HCT116 (cell line): ENCODE measurements at regions not wholly inside any gene's neighbourhood (a gene's known extent, or its start where the extent isn't known, plus 50 kb on each side); places are given as distances from the start of the nearest gene placed in this dataset.

ENCODE experiments used
- ATAC-seq: fragments of 200-7000 bp; cut with Tn5 transposase; 2 replicates; pipeline ENCODE4 v1.9.1; 2020; ENCODE audit warnings: mild to moderate bottlenecking, moderate library complexity
- BruUV-seq: library from RNA; stranded (reverse); fragments of 400-500 nt; replicated peaks from 2 replicates; lab custom pipeline; 2021; lab: Mats Ljungman, UMichigan
- CTCF ChIA-PET: fragments of 300-600 bp; sonication (Branson Sonifier 250); formaldehyde crosslinking; loops from one replicate; lab custom pipeline; 2021; ENCODE audit warnings: antibody characterized with exemption; lab: Charles Lee
- POLR2A ChIA-PET: fragments of 300-600, 350-600 bp; sonication (Branson Sonifier 250); formaldehyde crosslinking; loops from one replicate; lab custom pipeline; 2021; ENCODE audit warnings: antibody characterized with exemption; lab: Charles Lee
- RAD21 ChIA-PET, 2 experiments: fragments of 300-600 bp; sonication (Branson Sonifier 250); formaldehyde crosslinking; loops; one replicate each; lab custom pipeline; 2023; ENCODE audit warnings: low total read pairs in 2 of 2; ENCODE audit not compliant: uncharacterized antibody in 2 of 2, unreplicated experiment in 2 of 2, low non-redundant PET in 1 of 2; lab: Charles Lee
- DNase-seq: peaks from one replicate; pipeline ENCODE4 v3.0.0-alpha.2; 2010; ENCODE audit warnings: low read depth, low spot score
- H2AFZ ChIP-seq: fragments of 200-600 bp; shearing (Covaris generic), sonication (generic); 2 replicates; pipeline ENCODE4 v1.6.1; 2017; ENCODE audit warnings: low read depth, mixed run types, mixed read lengths, antibody characterized with exemption, low read length; ENCODE audit not compliant: poor library complexity, severe bottlenecking
- H3K27ac ChIP-seq: 2 replicates; pipeline ENCODE4 v1.5.1; 2012; ENCODE audit warnings: low read depth, low read length
- H3K27me3 ChIP-seq: fragments of 200-600 bp; sonication (generic); 2 replicates; pipeline ENCODE4 v1.6.1; 2016; ENCODE audit warnings: mixed run types, low read length, mixed read lengths; ENCODE audit not compliant: insufficient read depth
- H3K36me3 ChIP-seq, 2 experiments: fragments of 200-500 bp in 1 of 2; fragments of 200-600 bp in 1 of 2; sonication (Bioruptor generic) in 1 of 2; sonication (generic) in 1 of 2; 2 replicates each; pipeline versions ENCODE4 v1.5.1 to v1.6.1; 2014 to 2016; ENCODE audit warnings: low read length in 2 of 2, inconsistent platforms in 1 of 2, mixed read lengths in 1 of 2, mixed run types in 1 of 2; ENCODE audit not compliant: insufficient read depth in 2 of 2, control insufficient read depth in 1 of 2
- H3K4me1 ChIP-seq, 2 experiments: fragments of 200-600 bp in 1 of 2; sonication (generic) in 1 of 2; 2 replicates each; pipeline versions ENCODE4 v1.5.1 to v1.6.1; 2012 to 2017; ENCODE audit warnings: low read length in 2 of 2, inconsistent platforms in 1 of 2, mild to moderate bottlenecking in 1 of 2, mixed read lengths in 1 of 2, mixed run types in 1 of 2, moderate library complexity in 1 of 2; ENCODE audit not compliant: insufficient read depth in 2 of 2, control insufficient read depth in 1 of 2
- H3K4me2 ChIP-seq: fragments of 200-600 bp; sonication (generic); 2 replicates; pipeline ENCODE4 v1.6.1; 2017; ENCODE audit warnings: mixed run types, low read length, mixed read lengths
- H3K4me3 ChIP-seq, 2 experiments: fragments of 200-600 bp in 1 of 2; sonication (generic) in 1 of 2; replicated peaks in 1 of 2; 2 replicates each; pipeline ENCODE4 v1.5.1; 2011 to 2016; ENCODE audit warnings: low read length in 2 of 2, control low read depth in 1 of 2, low read depth in 1 of 2, mild to moderate bottlenecking in 1 of 2, mixed read lengths in 1 of 2, mixed run types in 1 of 2
- H3K79me2 ChIP-seq: fragments of 200-600 bp; sonication (generic); 2 replicates; pipeline ENCODE4 v1.6.1; 2017; ENCODE audit warnings: mild to moderate bottlenecking, mixed run types, low read length, moderate library complexity, mixed read lengths; ENCODE audit not compliant: insufficient read depth
- H3K9ac ChIP-seq: fragments of 200-600 bp; sonication (generic); 2 replicates; pipeline ENCODE4 v1.6.1; 2016; ENCODE audit warnings: low read length, mixed read lengths
- H3K9me2 ChIP-seq: fragments of 200-600 bp; sonication (generic), shearing (Covaris generic); 2 replicates; pipeline ENCODE4 v1.6.1; 2017; ENCODE audit warnings: mixed run types, mild to moderate bottlenecking, moderate library complexity; ENCODE audit not compliant: insufficient read depth
- H3K9me3 ChIP-seq, 2 experiments: fragments of 200-500 bp in 1 of 2; fragments of 200-600 bp in 1 of 2; sonication (Bioruptor generic) in 1 of 2; sonication (generic) in 1 of 2; 2 replicates each; pipeline ENCODE4 v1.6.1; 2014 to 2017; ENCODE audit warnings: low read length in 2 of 2, mixed read lengths in 2 of 2, inconsistent platforms in 1 of 2, low read depth in 1 of 2, mild to moderate bottlenecking in 1 of 2, mixed run types in 1 of 2, moderate library complexity in 1 of 2; ENCODE audit not compliant: control insufficient read depth in 1 of 2, insufficient read depth in 1 of 2
- H4K20me1 ChIP-seq: fragments of 200-600 bp; sonication (generic), shearing (Covaris generic); 2 replicates; pipeline ENCODE4 v1.6.1; 2017; ENCODE audit warnings: mixed run types, mild to moderate bottlenecking, moderate library complexity; ENCODE audit not compliant: insufficient read depth
- CEBPB ChIP-seq: IDR thresholded peaks from 2 replicates; pipeline ENCODE4 v1.6.1; 2012; ENCODE audit warnings: low read depth
- EGR1 ChIP-seq: IDR thresholded peaks from 2 replicates; pipeline ENCODE4 v1.6.1; 2012; ENCODE audit warnings: low read depth
- EZH2 ChIP-seq: fragments of 200-600 bp; sonication (generic); IDR thresholded peaks from 2 replicates; pipeline ENCODE4 v1.6.1; 2017; ENCODE audit warnings: antibody characterized with exemption, mixed run types
- EZH2phosphoT487 ChIP-seq: fragments of 200-600 bp; IDR thresholded peaks from 2 replicates; pipeline ENCODE4 v1.6.1; 2018; ENCODE audit warnings: antibody characterized with exemption, borderline replicate concordance
- FOSL1 ChIP-seq: IDR thresholded peaks from 2 replicates; pipeline ENCODE4 v1.6.1; 2012; ENCODE audit warnings: low read depth
- POLR2AphosphoS5 ChIP-seq: IDR thresholded peaks from 2 replicates; pipeline ENCODE4 v1.6.1; 2011; ENCODE audit warnings: mild to moderate bottlenecking, low read depth, low read length, moderate library complexity
- RAD21 ChIP-seq: IDR thresholded peaks from 2 replicates; pipeline ENCODE4 v1.6.1; 2012; ENCODE audit warnings: low read depth, mild to moderate bottlenecking
- SIN3A ChIP-seq: IDR thresholded peaks from 2 replicates; pipeline ENCODE4 v1.6.1; 2012; ENCODE audit warnings: low read depth
- SP1 ChIP-seq: IDR thresholded peaks from 2 replicates; pipeline ENCODE4 v1.6.1; 2012; ENCODE audit warnings: low read depth
- YY1 ChIP-seq: IDR thresholded peaks from 2 replicates; pipeline ENCODE4 v1.6.1; 2011; ENCODE audit warnings: low read length, low read depth, moderate library complexity, mild to moderate bottlenecking; ENCODE audit not compliant: insufficient replicate concordance; ENCODE audit errors: extremely low read depth
- ZBTB33 ChIP-seq: IDR thresholded peaks from 2 replicates; pipeline ENCODE4 v1.6.1; 2011; ENCODE audit warnings: mild to moderate bottlenecking, low read length, moderate library complexity; ENCODE audit not compliant: insufficient replicate concordance; ENCODE audit errors: extremely low read depth
- intact Hi-C: fragments of 100-400 bp; cut with micrococcal nuclease; formaldehyde crosslinking; loops from 2 replicates; pipeline ENCODE4 v1.10.0; 2022

- Histone ChIP-seq H3K27me3 (no peaks in the 10 kb centered on the region), H3K79me2 (no peaks in the 10 kb centered on the region), H3K4me1 (no peaks in the 10 kb centered on the region), H3K9ac (no peak overlapping the region), H4K20me1 (no peaks in the 10 kb centered on the region), H2AFZ (no peak overlapping the region), H3K27ac (no peak overlapping the region), H3K4me3 (no peak overlapping the region), H3K9me3 (peaks cover 6 to 10% of the 10 kb centered on the region in 2 experiments; a peak in 2 of 4 replicates), H3K4me2 (no peak overlapping the region), H3K9me2 (no peaks in the 10 kb centered on the region), H3K36me3 (no peaks in the 10 kb centered on the region)
- intact Hi-C loops = no loop called here
- ATAC-seq (no peak), DNase-seq (no peak)
- no TSS peak for BruUV-seq
- CTCF ChIA-PET = no interaction called here
- POLR2A ChIA-PET = no interaction called here
- RAD21 ChIA-PET = no interaction called here
- TF ChIP-seq RAD21 (no peak), EZH2phosphoT487 (no peak), POLR2AphosphoS5 (no peak), EZH2 (no peak), YY1 (no peak), EGR1 (no peak), FOSL1 (no peak), CEBPB (no peak), SP1 (no peak), SIN3A (no peak), ZBTB33 (no peak)
These were observed 1009.8 kb downstream of the ADGRL3 start for GRCh38 chr4:62209757-62210485.
